ENCODE measurements at regions not wholly inside any gene's neighbourhood (a gene's known extent, or its start where the extent isn't known, plus 50 kb on each side); places are given as distances from the start of the nearest gene placed in this dataset.
"Not testable (repeated sequence)": the region's sequence is repeated elsewhere in the genome, so short reads cannot be mapped to it uniquely, and the experiment has no call there.

GRCh38 chr2:143870696-143871095 lies 649.2 kb downstream of the ZEB2 start:
- DNase-seq (ENCODE audit: low read depth), result no peak

- DNase-seq (ENCODE audit: low read depth), result no peak
Measured at GRCh38 chr2:143856978-143857377, 662.9 kb downstream of the ZEB2 start.

DNA sequence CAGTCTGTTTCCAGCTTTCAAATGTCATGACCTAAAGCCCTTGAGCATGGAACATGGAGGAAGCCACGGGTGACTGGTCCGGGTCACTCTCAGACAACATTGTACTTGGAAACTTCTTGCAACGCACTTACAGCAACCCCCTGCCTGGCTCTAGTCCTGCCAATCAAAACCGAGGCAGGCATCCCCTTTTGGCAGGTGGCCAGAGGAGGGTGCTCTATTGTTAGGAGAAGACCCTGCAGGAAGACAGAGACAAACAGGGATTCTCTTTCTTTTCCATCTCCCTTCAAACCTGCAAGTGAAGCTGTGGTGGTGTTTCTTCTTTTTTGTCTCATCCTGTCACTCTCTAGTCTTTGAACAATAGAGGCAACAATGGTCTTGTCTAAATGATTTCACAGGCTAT lies 667.2 kb downstream of the ZEB2 start:
- no peak for DNase-seq (ENCODE audit: low read depth)

- no peak for DNase-seq (ENCODE audit: low read depth)
Measured at GRCh38 chr2:143850084-143850483, 669.8 kb downstream of the ZEB2 start.

DNA sequence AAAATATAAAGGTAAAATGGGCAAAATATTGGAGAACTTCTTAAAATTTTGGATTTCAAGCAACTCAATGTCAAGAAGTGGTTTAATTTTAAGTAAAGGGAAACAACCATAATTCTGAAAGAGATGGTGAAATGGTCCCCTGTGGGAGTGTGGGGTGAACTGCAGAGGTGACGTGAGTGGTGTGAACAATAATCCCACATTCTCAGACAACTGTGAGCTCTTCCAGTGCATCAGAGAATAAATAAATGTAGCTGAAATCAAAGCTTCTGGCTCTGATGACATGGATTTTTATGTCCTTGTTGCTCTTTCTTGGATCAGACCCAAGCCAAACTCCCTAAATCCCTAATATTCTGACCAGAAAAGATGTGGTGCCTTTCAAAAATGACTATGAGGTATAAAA lies 672.7 kb downstream of the ZEB2 start:
- no peak for DNase-seq (ENCODE audit: low read depth)

DNA sequence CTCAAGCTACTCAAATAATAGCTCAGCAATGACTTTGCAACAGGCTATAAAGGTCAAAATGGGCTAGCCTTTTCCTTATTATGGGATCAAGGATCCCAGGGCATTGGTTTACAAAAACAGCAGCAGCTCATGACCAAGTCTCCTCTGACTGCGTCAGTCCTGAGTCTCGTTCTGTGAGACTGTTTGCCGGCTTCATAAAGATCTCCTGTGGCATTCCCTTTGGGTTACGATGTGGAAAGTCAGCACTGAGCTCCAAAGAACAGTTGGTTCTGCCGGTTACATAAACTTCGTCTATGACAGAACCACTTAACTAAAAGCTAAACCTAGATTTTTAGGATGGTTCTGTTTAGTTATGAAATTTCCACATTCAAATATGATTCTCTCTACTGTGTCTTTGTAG lies 674.9 kb downstream of the ZEB2 start:
- DNase-seq (ENCODE audit: low read depth), result no peak

DNA sequence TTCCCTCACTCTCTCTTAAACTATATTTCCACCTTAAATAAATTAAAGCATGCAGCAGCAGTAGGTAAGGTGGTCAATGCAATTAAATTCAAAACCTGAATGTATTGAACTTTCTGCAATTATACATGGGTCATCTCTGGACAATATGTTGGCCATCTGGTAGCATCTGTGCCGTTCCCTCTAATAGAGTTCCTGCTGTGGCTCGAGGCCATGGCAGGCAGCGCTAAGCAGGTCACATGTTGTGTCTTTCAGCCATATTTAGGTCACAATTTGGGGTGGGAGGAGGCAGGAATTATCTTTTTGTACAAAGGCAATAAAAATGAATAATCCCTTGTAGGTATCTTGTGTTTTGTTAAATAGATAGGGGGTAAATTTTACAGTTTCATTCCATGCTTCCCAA lies 676.2 kb downstream of the ZEB2 start:
- no peak for DNase-seq (ENCODE audit: low read depth)

DNA sequence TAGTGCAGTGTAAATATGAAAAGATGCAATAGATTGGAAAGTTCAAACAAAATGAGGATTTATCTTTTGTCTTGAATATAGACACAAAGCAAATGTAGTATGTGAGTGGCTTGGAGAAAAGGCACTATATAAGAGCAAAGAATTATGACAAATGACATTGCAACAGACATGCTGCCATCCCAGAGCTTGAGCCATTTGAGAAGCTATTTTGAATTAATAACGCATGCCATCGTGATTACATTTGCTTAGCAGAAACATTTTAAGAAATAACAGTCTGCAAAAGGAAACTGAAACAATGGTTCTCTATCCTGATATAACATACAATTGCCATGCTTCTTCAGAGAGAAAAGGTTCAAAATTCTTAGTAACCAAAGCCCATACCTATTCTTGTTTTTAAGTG lies 677.1 kb downstream of the ZEB2 start:
- no peak for DNase-seq (ENCODE audit: low read depth)

- no peak for DNase-seq (ENCODE audit: low read depth)
Measured at GRCh38 chr2:143841935-143842334, 678.0 kb downstream of the ZEB2 start.

DNA sequence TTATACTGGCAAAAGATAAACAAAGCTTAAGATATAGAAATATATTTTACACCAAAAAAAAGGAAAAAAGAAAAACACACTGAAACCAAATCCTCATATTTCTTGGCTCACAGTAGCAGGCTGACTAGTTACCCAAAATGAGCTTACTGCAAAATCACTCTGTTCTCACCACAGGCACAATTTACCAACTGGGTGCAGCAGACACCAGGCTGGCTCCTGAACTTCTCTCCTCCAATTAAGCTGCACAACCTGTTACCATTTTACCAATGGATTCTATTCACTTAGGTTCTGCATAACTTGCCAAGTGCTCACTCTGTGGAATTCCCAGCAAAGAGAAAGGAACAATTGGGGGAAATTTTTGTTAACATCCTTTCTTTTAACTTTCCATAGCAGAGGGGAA lies 679.3 kb downstream of the ZEB2 start:
- no peak for DNase-seq (ENCODE audit: low read depth)

- no peak for DNase-seq (ENCODE audit: low read depth)
Measured at GRCh38 chr2:143840194-143840593, 679.7 kb downstream of the ZEB2 start.

DNA sequence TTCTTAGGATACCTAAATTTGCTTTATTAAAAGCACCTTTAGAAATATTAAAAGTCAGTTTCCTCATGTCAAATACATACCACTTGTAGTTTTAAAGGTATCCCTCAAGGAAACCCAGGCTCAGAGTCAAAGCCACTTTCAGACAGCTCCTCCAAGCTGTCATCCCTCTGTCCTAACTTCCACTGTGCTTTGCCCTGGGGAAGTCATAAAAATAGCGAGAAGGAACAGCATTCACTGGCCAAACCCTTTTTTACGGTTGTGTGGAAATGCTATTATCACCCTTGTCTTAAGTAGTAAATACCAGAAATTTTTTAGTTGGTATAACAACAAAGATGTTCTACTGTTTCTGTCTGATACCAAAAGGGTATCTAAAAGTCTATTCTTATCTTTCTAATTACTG lies 680.5 kb downstream of the ZEB2 start:
- DNase-seq (ENCODE audit: low read depth), result no peak

DNA sequence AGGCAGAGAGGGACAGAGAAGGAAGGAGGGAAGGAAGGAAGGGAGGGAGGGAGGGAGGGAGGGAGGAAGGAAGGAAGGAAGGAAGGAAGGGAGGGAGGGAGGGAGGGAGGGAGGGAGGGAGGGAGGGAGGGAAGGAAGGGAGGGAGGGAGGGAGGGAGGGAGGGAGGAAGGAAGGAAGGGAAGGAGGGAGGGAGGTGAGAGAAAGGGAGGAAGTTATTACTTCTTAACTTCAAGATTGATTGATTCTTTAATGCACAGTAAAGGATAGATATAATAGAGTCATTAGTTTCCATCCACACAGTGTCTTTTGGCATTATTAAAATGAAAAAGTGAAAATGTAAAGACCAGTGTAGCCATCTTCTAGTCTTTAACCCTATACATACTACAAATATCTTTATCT lies 682.9 kb downstream of the ZEB2 start:
- not testable (repeated sequence) for DNase-seq (ENCODE audit: low read depth)

- no peak for DNase-seq (ENCODE audit: low read depth)
Measured at GRCh38 chr2:143835481-143835880, 684.4 kb downstream of the ZEB2 start.

DNA sequence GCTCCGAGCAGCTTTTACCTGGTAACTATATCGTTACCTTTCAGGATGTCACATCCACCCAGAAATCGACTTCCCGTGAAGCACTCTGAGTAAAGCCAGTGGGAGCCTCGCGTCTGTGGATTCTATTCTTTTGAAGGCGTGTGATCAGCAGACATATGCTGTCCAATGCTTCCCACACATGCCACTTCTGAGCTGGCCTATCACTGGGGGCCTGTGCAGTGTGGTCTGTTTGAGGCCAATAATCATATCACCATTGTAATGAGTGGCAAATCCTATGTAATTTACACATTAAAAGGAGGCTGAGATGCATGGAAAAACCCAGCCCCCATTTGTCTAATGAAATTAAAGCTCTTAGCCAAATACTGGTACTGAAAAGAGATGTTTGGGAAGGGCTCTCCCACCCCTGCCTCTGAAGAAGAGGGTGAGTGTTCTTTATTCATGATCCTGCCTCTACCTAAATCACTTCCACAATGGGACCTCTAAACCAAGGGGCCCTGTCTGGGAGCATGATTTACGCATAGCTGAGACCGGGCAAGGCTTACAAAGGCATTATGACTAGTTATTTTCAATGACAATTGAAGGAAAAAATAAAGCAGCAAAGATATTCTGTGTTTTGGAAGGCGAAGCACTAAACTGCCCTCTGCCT lies 686.8 kb downstream of the ZEB2 start:
- no peak for DNase-seq (ENCODE audit: low read depth)

DNA sequence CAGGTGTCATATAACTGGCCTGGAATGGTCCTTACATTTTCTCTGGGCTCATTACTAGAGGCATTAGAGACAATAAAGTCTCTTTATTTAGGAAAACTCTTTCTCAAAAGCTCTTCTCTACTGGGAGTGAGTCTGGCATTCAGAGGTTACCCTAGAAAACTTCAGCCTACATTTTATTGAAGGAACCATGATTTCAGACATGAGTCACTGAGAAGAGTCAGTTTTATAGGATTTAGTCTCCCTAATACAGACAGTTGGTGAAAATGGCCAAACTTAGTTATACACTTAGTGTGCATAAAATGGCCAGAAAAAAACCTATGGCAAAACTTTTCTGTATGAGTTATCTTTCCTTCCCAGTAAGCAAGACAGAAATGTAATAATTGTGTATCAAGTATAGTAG lies 689.4 kb downstream of the ZEB2 start:
- DNase-seq (ENCODE audit: low read depth), result no peak

GRCh38 chr2:143828763-143829537 lies 691.0 kb downstream of the ZEB2 start:
- no peak for DNase-seq (ENCODE audit: low read depth)

GRCh38 chr2:143824791-143825190 lies 695.1 kb downstream of the ZEB2 start:
- DNase-seq (ENCODE audit: low read depth), result no peak

DNA sequence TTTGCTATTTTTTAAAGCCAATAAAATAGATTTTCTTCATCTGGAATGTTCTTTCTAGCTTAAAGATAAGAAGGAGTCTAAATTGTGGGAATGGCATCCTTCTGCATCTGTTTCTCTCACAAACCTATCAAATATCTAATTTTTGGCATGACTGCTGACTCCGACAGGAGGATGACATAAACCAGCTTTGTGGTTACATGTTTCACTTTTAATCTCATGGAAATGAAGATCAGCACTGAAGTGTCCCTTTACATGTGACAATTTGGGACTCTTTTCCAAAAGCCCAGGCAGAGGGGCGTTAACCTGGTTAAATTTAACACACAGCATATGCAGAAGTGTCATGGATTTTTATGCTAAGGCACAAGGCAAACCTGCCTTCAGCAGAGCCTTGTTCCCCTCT lies 694.7 kb downstream of the ARHGAP15 start:
- DNase-seq (ENCODE audit: low read depth), result no peak

GRCh38 chr2:143823296-143823695 lies 694.1 kb downstream of the ARHGAP15 start:
- DNase-seq (ENCODE audit: low read depth), result no peak

DNA sequence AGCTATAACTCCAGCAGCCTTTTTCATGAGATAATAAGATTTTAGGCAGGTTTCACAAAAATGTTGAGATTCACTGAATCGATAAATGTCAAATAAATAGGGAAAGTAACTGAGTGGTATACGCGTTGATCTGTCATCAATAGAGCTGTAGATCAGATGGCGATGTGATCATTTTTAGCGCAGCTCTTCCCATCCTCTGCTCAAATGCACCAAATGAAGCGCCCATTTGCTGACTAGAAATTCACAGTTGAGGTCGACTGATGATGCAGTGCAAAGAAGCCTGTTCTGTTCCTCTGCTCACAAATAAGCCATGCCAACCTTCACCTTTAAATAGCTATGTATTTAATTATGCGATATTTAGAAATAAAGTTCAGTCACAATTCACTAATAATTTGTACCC lies 693.5 kb downstream of the ARHGAP15 start:
- no peak for DNase-seq (ENCODE audit: low read depth)

DNA sequence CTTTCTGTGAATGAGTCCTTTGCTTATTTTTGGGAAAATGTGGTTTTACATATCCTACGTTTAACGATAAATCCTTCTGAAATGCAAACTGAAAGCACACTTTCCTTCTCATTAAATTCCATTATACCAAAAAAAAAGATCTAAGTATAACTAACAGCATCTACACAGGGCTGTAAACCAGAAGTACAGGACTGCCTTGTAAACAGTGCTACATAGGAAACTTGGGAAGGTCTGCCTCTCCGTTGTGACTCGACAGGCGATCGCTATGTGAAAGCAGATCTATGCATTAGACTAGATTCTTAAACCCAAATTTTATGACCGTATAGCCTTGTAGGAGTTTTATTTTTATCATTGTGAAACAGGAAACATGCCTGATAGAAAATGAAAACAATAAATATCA lies 690.5 kb downstream of the ARHGAP15 start:
- DNase-seq (ENCODE audit: low read depth), result no peak

- no peak for DNase-seq (ENCODE audit: low read depth)
Measured at GRCh38 chr2:143819190-143819735, 690.0 kb downstream of the ARHGAP15 start.
